ENCODE measurements at regions not wholly inside any gene's neighbourhood (a gene's known extent, or its start where the extent isn't known, plus 50 kb on each side); places are given as distances from the start of the nearest gene placed in this dataset.

DNA sequence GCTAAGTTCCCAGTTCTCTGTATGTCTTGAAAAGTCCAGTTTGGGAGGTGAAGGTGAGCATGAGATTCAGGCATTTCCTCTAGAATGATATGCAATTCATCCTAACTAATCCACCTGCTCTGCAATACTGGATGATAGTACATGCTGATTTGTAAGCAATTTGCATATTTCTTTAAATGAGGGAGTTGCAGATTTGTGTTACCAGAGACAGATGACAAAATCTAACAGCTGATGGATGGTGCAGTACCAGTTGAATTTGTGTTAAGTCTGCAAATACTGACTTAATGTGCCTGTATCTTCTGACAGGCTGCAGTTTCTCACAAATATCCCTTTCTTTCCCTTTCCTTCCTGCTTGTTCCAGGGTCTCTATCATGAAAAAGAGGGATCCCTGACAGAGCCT lies 76.4 kb upstream of the MBIP start:
- no peak overlapping the region for H3K27ac ChIP-seq (ENCODE audit: low read length)
- H2AFZ ChIP-seq (ENCODE audit: low read depth, low read length): no peak overlapping the region
- H3K27me3 ChIP-seq (ENCODE audit: insufficient read depth, low read depth, low read length): no peaks in the 10 kb centered on the region
- no peaks in the 10 kb centered on the region for H3K9me2 ChIP-seq (ENCODE audit: insufficient read depth, low read length)
- H4K20me1 ChIP-seq (ENCODE audit: insufficient read depth): no peaks in the 10 kb centered on the region
- no peaks in the 10 kb centered on the region for H3F3A ChIP-seq (ENCODE audit: insufficient read depth, low read length, poor library complexity, severe bottlenecking)
- no peaks in the 10 kb centered on the region for H3K36me3 ChIP-seq (ENCODE audit: insufficient read depth, low read length)
- H3K9ac ChIP-seq (ENCODE audit: low read length): no peak overlapping the region
- no peak overlapping the region for H3K4me3 ChIP-seq (ENCODE audit: low read length)
- TF ChIP-seq, protein P1, sequence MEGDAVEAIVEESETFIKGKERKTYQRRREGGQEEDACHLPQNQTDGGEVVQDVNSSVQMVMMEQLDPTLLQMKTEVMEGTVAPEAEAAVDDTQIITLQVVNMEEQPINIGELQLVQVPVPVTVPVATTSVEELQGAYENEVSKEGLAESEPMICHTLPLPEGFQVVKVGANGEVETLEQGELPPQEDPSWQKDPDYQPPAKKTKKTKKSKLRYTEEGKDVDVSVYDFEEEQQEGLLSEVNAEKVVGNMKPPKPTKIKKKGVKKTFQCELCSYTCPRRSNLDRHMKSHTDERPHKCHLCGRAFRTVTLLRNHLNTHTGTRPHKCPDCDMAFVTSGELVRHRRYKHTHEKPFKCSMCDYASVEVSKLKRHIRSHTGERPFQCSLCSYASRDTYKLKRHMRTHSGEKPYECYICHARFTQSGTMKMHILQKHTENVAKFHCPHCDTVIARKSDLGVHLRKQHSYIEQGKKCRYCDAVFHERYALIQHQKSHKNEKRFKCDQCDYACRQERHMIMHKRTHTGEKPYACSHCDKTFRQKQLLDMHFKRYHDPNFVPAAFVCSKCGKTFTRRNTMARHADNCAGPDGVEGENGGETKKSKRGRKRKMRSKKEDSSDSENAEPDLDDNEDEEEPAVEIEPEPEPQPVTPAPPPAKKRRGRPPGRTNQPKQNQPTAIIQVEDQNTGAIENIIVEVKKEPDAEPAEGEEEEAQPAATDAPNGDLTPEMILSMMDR (IDR thresholded peaks at IDR 0.05; ENCODE audit: poor library complexity, severe bottlenecking): no peak
- TF ChIP-seq, protein P2, sequence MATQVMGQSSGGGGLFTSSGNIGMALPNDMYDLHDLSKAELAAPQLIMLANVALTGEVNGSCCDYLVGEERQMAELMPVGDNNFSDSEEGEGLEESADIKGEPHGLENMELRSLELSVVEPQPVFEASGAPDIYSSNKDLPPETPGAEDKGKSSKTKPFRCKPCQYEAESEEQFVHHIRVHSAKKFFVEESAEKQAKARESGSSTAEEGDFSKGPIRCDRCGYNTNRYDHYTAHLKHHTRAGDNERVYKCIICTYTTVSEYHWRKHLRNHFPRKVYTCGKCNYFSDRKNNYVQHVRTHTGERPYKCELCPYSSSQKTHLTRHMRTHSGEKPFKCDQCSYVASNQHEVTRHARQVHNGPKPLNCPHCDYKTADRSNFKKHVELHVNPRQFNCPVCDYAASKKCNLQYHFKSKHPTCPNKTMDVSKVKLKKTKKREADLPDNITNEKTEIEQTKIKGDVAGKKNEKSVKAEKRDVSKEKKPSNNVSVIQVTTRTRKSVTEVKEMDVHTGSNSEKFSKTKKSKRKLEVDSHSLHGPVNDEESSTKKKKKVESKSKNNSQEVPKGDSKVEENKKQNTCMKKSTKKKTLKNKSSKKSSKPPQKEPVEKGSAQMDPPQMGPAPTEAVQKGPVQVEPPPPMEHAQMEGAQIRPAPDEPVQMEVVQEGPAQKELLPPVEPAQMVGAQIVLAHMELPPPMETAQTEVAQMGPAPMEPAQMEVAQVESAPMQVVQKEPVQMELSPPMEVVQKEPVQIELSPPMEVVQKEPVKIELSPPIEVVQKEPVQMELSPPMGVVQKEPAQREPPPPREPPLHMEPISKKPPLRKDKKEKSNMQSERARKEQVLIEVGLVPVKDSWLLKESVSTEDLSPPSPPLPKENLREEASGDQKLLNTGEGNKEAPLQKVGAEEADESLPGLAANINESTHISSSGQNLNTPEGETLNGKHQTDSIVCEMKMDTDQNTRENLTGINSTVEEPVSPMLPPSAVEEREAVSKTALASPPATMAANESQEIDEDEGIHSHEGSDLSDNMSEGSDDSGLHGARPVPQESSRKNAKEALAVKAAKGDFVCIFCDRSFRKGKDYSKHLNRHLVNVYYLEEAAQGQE (IDR thresholded peaks at IDR 0.05; ENCODE audit: borderline replicate concordance): no peak
- no peak for TF ChIP-seq SMC3 (conservative IDR thresholded peaks at IDR 0.05; ENCODE audit: poor library complexity)
- no peak for TF ChIP-seq TAF1 (IDR thresholded peaks at IDR 0.05; ENCODE audit: low read depth)
- no peak for TF ChIP-seq EP300 (conservative IDR thresholded peaks at IDR 0.05; ENCODE audit: poor library complexity, severe bottlenecking)
- no peak for TF ChIP-seq EZH2 (IDR thresholded peaks at IDR 0.05; ENCODE audit: borderline replicate concordance, insufficient read depth, low read length, poor library complexity, severe bottlenecking)
- TF ChIP-seq RAD21 (conservative IDR thresholded peaks at IDR 0.05): no peak
- TF ChIP-seq POLR2AphosphoS5 (IDR thresholded peaks at IDR 0.05): no peak
- TF ChIP-seq MXI1 (conservative IDR thresholded peaks at IDR 0.05; ENCODE audit: poor library complexity, severe bottlenecking): no peak
- no peak overlapping the region for H3K4me2 ChIP-seq (ENCODE audit: low read length)
- H3K9me3 ChIP-seq (ENCODE audit: low read length): no peaks in the 10 kb centered on the region
- no peaks in the 10 kb centered on the region for H3K79me2 ChIP-seq (replicated peaks; ENCODE audit: insufficient read depth, low read length)

DNA sequence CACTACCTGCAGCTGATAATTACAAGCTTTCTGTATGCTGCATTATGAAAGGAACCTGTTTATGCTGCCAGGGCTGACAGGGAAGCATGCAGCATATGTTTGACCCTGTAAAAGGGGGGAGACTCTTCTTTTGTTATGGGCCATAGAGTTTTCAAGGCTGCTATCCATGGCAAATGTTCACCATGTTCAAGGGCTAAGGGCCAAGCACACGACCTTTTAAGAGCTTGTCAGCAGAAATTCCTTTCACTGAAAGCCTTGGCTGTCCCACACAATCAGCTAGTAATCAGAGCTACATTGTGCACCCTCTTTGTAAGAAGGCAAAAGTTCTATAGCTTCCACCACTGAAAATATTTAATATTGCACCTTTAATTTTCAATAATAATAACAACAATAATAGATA lies 74.2 kb upstream of the MBIP start:
- H3K9ac ChIP-seq (ENCODE audit: low read length): no peak overlapping the region
- no peaks in the 10 kb centered on the region for H3K9me2 ChIP-seq (ENCODE audit: insufficient read depth, low read length)
- no peaks in the 10 kb centered on the region for H3K27me3 ChIP-seq (ENCODE audit: insufficient read depth, low read depth, low read length)
- no peaks in the 10 kb centered on the region for H3K9me3 ChIP-seq (ENCODE audit: low read length)
- no peaks in the 10 kb centered on the region for H3F3A ChIP-seq (ENCODE audit: insufficient read depth, low read length, poor library complexity, severe bottlenecking)
- no peaks in the 10 kb centered on the region for H3K36me3 ChIP-seq (ENCODE audit: insufficient read depth, low read length)
- H3K27ac ChIP-seq (ENCODE audit: low read length): no peak overlapping the region
- no peaks in the 10 kb centered on the region for H4K20me1 ChIP-seq (ENCODE audit: insufficient read depth)
- H3K79me2 ChIP-seq (replicated peaks; ENCODE audit: insufficient read depth, low read length): no peaks in the 10 kb centered on the region
- no peak overlapping the region for H3K4me3 ChIP-seq (ENCODE audit: low read length)
- H2AFZ ChIP-seq (ENCODE audit: low read depth, low read length): no peak overlapping the region
- no peak overlapping the region for H3K4me2 ChIP-seq (ENCODE audit: low read length)
- TF ChIP-seq, protein P2 (IDR thresholded peaks at IDR 0.05; ENCODE audit: borderline replicate concordance): no peak
- TF ChIP-seq TAF1 (IDR thresholded peaks at IDR 0.05; ENCODE audit: low read depth) (no peak), MXI1 (conservative IDR thresholded peaks at IDR 0.05; ENCODE audit: poor library complexity, severe bottlenecking) (no peak), SMC3 (conservative IDR thresholded peaks at IDR 0.05; ENCODE audit: poor library complexity) (no peak), POLR2AphosphoS5 (IDR thresholded peaks at IDR 0.05) (no peak), RAD21 (conservative IDR thresholded peaks at IDR 0.05) (no peak), EP300 (conservative IDR thresholded peaks at IDR 0.05; ENCODE audit: poor library complexity, severe bottlenecking) (no peak), EZH2 (IDR thresholded peaks at IDR 0.05; ENCODE audit: borderline replicate concordance, insufficient read depth, low read length, poor library complexity, severe bottlenecking) (no peak)
- TF ChIP-seq, protein P1 (IDR thresholded peaks at IDR 0.05; ENCODE audit: poor library complexity, severe bottlenecking): no peak
